ENCODE measurements at regions not wholly inside any gene's neighbourhood (a gene's known extent, or its start where the extent isn't known, plus 50 kb on each side); places are given as distances from the start of the nearest gene placed in this dataset.

GRCh38 chr12:13348464-13348863 lies 151.9 kb downstream of the EMP1 start:
- TF ChIP-seq, protein P1, sequence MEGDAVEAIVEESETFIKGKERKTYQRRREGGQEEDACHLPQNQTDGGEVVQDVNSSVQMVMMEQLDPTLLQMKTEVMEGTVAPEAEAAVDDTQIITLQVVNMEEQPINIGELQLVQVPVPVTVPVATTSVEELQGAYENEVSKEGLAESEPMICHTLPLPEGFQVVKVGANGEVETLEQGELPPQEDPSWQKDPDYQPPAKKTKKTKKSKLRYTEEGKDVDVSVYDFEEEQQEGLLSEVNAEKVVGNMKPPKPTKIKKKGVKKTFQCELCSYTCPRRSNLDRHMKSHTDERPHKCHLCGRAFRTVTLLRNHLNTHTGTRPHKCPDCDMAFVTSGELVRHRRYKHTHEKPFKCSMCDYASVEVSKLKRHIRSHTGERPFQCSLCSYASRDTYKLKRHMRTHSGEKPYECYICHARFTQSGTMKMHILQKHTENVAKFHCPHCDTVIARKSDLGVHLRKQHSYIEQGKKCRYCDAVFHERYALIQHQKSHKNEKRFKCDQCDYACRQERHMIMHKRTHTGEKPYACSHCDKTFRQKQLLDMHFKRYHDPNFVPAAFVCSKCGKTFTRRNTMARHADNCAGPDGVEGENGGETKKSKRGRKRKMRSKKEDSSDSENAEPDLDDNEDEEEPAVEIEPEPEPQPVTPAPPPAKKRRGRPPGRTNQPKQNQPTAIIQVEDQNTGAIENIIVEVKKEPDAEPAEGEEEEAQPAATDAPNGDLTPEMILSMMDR (IDR thresholded peaks at IDR 0.05), result no peak
- Histone ChIP-seq H3K27ac (no peak overlapping the region), H3K4me3 (no peak overlapping the region), H3K27me3 (no peaks in the 10 kb centered on the region), H3K9me3 (no peaks in the 10 kb centered on the region), H3K36me3 (no peaks in the 10 kb centered on the region), H3K4me1 (no peaks in the 10 kb centered on the region)
- intact Hi-C loops (cut with DNase I), result no loop called here
- ATAC-seq (no peak), DNase-seq (no peak)

DNA sequence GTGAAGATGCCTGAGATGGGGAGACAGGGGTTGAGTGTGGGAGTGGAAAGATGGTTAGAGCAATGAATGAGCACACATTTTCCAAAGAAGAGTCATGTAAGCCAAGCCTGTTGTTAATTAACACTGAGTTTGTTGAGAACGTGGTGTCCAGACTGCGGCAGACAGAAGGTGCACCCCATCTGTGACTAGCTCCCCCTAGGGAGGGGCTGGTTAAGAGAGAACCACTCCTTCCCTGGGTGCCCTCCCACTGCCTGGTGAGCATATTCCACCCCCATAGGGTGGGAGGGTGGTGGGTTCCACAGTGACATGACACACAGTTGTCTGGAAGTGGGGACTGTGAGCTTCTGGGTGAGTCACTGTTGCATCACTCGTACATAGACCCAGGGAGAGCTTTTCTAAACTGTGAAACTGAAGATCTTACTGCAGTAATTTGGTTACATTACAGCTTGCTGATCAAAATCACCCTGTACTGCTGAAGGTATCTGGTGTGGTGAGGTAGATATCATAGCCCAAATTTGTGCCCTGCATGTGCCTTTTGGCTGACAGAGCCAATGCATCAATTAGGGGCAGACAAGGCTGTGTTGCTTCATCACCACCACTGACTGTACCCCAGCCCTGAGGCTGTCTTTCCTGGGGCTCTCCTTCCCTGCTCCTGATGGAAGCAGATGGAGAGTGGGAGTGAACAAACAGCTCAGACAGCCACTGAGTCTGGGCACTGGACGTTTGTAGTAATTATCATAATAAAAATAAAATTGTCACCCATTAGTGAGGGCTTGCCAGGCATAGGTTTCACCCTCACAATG lies 150.9 kb downstream of the EMP1 start:
- Histone ChIP-seq H3K27ac (no peak overlapping the region), H3K36me3 (no peaks in the 10 kb centered on the region), H3K9me3 (no peaks in the 10 kb centered on the region), H3K4me3 (no peak overlapping the region), H3K27me3 (no peaks in the 10 kb centered on the region), H3K4me1 (no peaks in the 10 kb centered on the region)
- intact Hi-C loops (cut with DNase I), result no loop called here
- ATAC-seq, result peak; percentile 46
- no peak for DNase-seq
- TF ChIP-seq, protein P1 (IDR thresholded peaks at IDR 0.05), result no peak

DNA sequence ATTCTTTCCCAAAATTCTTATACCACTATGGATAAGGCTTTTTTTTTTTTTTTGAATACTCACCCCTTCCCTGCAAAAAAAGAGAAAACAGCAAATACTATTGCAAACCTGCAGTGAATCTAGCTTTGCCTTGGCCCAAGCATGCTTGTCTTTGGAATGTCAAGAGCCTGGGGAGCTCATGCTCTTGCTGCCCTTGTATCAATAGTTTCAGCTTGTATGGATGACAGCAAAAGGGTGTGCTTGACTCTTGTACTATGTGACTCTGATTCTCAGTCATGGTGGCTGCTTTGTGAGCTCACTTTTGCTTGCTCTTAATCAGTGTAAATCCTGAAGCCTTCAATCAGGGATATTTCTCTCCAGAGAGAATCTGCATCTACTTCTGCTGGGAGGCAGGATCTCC lies 149.2 kb downstream of the EMP1 start:
- TF ChIP-seq, protein P1 (IDR thresholded peaks at IDR 0.05), result no peak
- no peaks in the 10 kb centered on the region for H3K27me3 ChIP-seq
- H3K36me3 ChIP-seq, result no peaks in the 10 kb centered on the region
- no peaks in the 10 kb centered on the region for H3K9me3 ChIP-seq
- intact Hi-C loops (cut with DNase I), result no loop called here
- no peak overlapping the region for H3K4me3 ChIP-seq
- ATAC-seq (peak; percentile 71), DNase-seq (no peak)
- H3K27ac ChIP-seq, result no peak overlapping the region
- H3K4me1 ChIP-seq, result no peaks in the 10 kb centered on the region

DNA sequence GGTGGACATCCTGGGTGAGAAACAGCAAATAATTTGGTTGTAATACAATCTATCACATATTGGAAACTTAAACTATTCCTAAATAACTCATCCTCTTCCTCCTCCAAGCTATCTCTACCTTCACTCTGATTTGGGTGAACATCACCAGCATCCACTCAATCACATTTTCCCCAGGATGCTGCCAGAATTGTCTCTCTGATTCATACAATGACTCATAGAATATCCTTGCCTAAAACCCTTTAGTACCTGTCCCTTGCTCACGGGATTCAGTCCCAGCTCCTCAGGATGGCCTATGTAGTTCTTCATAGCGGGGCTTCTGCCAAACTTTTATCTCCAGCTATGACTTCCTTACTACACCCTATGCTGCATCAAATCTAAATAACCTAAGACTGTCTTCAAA lies 146.8 kb downstream of the EMP1 start:
- Histone ChIP-seq H3K27me3 (no peaks in the 10 kb centered on the region), H3K27ac (no peak overlapping the region), H3K4me1 (no peaks in the 10 kb centered on the region), H3K36me3 (no peaks in the 10 kb centered on the region), H3K4me3 (no peak overlapping the region), H3K9me3 (no peaks in the 10 kb centered on the region)
- DNase-seq (no peak), ATAC-seq (no peak)
- TF ChIP-seq, protein P1 (IDR thresholded peaks at IDR 0.05), result no peak
- intact Hi-C loops (cut with DNase I), result no loop called here

GRCh38 chr12:13342971-13343370 lies 146.4 kb downstream of the EMP1 start:
- TF ChIP-seq, protein P1 (IDR thresholded peaks at IDR 0.05), result no peak
- ATAC-seq, result no peak

More at GRCh38 chr12:13342971-13343370, 146.4 kb downstream of the EMP1 start:
- H3K4me3 ChIP-seq, result no peak overlapping the region
- H3K27me3 ChIP-seq, result no peaks in the 10 kb centered on the region
- no peaks in the 10 kb centered on the region for H3K4me1 ChIP-seq
- DNase-seq, result no peak
- intact Hi-C loops (cut with DNase I), result no loop called here
- H3K36me3 ChIP-seq, result no peaks in the 10 kb centered on the region
- H3K9me3 ChIP-seq, result no peaks in the 10 kb centered on the region
- H3K27ac ChIP-seq, result no peak overlapping the region
